NCI-H345 (cell line): ENCODE measurements at regions not wholly inside any gene's neighbourhood (a gene's known extent, or its start where the extent isn't known, plus 50 kb on each side); places are given as distances from the start of the nearest gene placed in this dataset.
"Not testable (repeated sequence)": the region's sequence is repeated elsewhere in the genome, so short reads cannot be mapped to it uniquely, and the experiment has no call there.

ENCODE experiments used
- DNase-seq: peaks from one replicate; lab custom pipeline; 2025; lab: John Stamatoyannopoulos, UW

DNA sequence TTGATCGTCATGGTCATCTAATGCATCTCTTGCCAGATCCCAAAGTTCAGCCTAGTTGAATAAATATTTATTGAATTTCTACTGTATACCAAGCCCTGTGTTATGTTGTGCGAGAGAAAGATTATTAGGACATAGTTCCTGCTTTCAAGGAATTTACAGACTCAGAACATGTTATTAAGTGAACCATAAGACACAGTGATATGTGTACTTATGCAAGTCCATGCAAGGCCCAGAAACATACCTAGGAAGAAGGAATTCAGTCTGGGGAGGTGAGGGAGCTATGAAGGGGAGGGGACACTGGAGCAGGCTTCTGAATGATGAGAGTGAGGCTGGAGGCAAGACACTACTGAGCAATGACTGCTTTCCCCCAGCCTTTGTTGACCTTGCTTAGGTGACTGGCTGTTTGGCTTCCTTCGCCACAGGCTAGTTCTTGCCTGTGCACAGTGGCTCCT, 81.4 kb downstream of the ACAA2 start:
- DNase-seq, result no peak

DNA sequence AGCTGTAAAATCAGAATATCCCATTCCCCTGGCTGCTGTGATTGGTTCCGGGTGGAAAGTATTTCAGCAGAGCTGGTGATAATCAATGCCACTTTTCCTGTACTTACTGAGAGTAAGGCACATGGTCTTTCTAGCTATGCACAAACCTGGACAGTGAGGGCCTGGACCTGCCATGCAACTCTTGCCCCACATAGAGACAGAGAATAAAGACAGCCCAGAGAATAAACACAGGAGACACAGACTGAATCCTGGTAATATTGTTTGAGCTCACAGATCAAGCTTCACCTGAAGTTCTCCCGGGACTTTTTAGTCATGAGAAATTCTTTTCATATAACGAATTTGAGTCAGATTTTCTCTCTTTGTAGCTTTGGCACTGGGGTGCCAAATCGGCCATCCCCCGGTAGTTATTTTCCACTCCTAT, 81.9 kb downstream of the ACAA2 start:
- no peak for DNase-seq

- no peak for DNase-seq
Measured at GRCh38 chr18:49730951-49731391, 82.4 kb downstream of the ACAA2 start.

GRCh38 chr18:49728542-49728941, 84.8 kb downstream of the ACAA2 start:
- peak; percentile 50 for DNase-seq

DNA sequence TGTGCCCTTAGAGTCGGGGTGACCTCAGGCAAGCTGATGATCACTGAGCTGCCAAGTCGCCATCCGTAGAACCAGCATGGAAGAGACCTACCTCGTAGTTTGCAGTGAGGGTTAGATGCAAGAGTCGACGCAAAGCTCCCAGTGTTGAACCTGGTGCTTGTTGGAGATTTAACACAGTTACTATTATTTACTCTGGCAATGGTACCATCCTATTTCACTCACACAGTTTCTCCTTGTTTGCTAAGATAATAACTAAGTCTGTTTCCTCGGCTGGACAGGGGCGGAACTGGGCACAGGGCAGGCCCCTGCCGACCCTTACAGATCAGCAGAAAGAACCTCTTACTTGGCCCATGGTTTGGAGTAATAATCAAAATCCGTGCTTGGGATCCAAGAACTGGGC, 85.5 kb downstream of the ACAA2 start:
- DNase-seq, result no peak

GRCh38 chr18:49726675-49726963, 86.7 kb downstream of the ACAA2 start:
- no peak for DNase-seq

DNA sequence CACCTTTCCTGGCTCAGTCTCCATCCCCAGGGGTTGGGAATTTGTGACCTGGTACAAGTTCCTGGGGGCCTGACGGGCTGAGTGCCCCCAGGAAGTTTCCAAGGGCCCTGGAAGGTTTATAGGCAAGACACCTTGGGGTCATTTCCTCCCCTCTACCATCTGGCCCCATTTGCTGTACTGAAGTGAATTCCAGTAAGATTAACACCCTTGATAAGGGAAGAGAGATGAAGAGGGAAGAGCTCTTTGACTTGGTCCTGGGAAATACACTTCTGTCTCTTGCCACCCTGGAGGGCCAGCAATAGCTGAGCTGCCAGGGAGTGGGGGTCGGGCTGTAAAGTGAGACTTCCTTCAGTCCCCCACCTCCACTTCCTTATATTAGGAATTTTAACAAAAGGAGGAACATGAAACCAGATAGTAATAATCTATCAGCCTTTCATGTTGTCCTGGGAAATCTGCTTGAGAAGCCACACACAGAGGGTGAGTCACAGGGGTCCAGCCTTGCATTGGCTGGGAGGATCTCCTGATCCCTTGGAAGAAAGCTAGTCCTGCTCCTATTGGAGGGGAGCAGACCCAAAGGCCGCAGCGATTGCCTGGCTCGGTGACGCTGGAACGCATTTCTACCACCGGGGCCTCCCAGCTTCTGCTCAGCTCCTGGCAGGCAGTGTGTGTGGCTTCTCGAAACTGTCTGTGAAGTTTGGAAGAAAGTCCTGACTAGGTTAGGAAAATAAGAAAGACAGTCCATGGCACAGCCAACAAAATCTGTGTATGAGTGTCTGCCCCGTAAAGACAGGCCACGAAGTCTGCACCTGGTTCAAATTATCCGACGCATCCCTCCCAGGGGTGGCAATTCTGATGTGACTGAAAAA, 87.3 kb downstream of the ACAA2 start:
- DNase-seq, result no peak

DNA sequence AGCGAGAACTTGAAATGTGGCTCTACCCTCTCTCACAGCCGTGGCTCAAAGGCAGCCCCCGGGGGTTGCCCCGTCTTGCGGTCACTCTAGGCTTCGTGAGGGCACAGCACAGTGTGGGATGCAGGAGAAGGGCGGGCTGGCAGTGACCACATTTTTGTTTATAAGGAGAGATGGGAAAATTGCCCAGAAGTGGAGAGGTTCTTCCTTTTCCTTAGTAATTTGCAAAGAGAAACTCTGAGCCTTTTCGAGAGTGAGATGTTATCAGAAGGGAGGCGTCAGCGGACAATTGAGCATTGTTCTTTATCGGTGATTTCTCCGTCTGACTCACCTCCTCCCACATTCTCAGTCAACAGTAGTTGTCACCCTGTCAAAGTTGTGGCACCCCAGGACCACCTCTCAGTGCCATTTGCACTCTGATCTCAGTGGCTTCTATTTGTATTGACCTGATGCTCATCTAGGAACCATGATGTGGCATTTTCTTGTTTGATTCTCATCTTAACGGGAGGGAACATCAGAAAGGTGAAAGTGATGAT, 89.6 kb downstream of the ACAA2 start:
- DNase-seq, result no peak

- no peak for DNase-seq
Measured at GRCh38 chr18:49722477-49722876, 90.9 kb downstream of the ACAA2 start.

- DNase-seq, result no peak
Measured at GRCh38 chr18:49721981-49722380, 91.4 kb downstream of the ACAA2 start.

GRCh38 chr18:49720944-49721343, 92.4 kb downstream of the ACAA2 start:
- DNase-seq, result not testable (repeated sequence)

DNA sequence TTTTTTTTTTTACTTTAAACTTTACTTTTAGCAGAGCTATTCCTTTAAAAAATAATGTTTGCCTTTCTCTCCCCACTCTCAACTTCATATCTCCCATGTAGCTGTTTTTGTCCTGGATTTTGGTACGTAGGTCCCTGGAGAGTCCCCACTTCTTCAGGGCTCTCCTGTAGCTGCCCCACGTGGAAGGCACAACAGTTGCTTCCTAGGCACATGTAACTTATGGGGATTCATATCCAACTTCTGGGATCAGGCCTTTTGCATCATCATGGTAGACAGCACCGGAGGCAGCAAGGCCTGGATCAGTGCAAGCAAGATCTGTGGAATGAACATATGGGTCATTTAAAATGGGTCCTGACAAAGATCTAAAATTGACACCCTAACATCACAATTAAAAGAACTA, 95.7 kb downstream of the ACAA2 start:
- no peak for DNase-seq

GRCh38 chr18:49716035-49716434, 97.3 kb downstream of the ACAA2 start:
- no peak for DNase-seq

DNA sequence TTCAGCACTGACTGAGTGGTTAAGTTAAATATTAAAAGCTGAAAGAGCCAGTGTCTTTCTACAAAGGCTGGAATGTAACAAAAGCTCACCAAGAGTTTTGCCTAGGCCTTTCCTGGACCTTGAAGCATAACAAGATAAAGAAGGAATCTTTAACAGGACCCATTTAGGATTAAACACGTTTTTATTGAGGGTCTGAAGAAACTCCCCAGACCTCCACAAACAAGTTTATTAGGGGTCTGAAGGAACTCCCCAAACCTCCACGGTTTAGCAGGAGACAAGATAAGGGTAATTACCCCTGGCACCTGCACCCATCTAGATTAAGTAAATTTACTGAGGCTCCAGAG, 104.0 kb downstream of the ACAA2 start:
- no peak for DNase-seq

DNA sequence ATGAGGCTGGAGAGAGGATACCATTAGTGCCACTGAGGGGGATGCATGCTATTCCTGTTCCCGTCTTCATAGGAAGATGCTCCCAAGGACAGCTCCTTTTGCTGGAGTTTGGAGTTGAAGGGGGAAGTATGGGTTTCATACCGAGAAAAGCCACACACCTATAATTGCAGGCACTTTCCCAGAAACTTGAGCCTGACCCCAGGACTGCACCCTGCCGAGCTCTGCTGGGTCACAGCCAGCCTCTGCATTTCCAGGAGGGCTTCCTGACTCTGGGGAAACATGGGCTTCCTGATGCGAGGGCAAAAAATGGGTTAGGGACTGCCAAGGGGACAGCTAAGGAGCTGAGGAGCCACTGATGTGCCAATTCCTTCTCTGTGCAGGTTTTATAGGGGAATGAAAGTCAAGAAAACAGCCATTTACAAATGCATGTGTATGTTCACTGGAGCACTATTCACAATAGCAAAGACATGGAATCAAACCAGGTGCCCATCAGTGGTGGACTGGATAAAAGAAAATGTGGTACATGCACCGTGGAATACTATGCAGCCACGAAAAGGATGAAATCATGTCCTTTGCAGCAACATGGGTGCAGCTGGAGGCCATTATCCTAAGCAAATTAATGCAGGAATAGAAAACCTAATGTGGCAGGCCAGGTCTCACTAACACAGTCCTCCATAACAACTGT, 104.5 kb downstream of the ACAA2 start:
- no peak for DNase-seq

DNA sequence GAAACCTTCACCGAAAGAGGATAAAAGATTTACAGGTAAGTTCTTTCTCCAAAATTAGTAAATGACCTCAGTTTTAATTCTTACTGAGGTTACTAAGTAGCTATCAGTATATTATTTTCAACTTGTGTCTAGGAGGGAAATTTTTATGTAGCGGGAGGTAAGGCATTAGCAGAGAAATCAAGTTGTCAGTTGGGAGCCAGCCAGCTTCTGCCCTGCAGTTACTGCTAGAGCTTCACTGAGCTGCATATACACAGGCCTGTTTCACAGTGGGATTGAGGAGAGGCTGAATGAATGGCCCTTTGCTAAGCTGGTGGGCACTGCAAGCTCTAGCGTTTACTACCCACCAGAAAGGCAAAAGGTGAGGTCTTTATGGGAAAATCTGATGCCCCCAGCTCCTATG, 105.7 kb downstream of the ACAA2 start:
- no peak for DNase-seq

- DNase-seq, result no peak
Measured at GRCh38 chr18:49704334-49704733, 109.0 kb downstream of the ACAA2 start.

- DNase-seq, result no peak
Measured at GRCh38 chr18:49701190-49701589, 112.1 kb downstream of the ACAA2 start.

GRCh38 chr18:49699303-49699702, 114.0 kb downstream of the ACAA2 start:
- no peak for DNase-seq

DNA sequence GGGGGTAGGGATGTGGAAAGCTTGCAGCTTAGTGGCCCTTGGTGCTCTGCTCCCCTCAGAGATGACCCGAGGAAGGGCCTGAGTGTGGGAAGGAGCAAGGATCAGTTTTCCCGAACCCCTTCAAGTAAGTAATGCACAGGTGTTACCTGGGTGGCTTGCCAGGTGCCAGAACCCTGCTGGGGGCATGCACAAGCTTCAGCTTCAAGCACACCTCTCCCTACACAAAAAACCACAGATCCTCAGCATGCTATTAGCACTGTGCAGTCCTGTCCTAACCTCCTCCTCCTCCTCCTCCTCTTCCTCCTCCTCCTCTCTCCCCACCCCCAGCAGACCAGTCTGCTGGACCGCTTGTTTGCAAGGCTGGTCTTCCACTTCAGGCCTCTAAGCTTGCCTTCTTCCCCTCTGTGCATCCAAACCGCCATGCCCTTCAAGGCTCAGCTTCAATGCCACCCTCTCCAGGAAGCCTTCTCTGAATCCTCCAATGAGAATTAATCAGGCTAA, 114.8 kb downstream of the ACAA2 start:
- DNase-seq, result no peak

GRCh38 chr18:49697757-49698524, 115.4 kb downstream of the ACAA2 start:
- DNase-seq, result no peak

- no peak for DNase-seq
Measured at GRCh38 chr18:49697049-49697448, 116.3 kb downstream of the ACAA2 start.
